ENCODE measurements at regions not wholly inside any gene's neighbourhood (a gene's known extent, or its start where the extent isn't known, plus 50 kb on each side); places are given as distances from the start of the nearest gene placed in this dataset.

GRCh38 chr11:45724153-45724552, 58.7 kb upstream of the CHST1 start:
- no peak for DNase-seq (ENCODE audit: low read depth)

GRCh38 chr11:45723397-45723796, 58.0 kb upstream of the CHST1 start:
- DNase-seq (ENCODE audit: low read depth): no peak

GRCh38 chr11:45722144-45722543, 56.7 kb upstream of the CHST1 start:
- DNase-seq (ENCODE audit: low read depth): no peak

- no peak for DNase-seq (ENCODE audit: low read depth)
These were observed 52.1 kb upstream of the CHST1 start for GRCh38 chr11:45717526-45717925.

- no peak for DNase-seq (ENCODE audit: low read depth)
These were observed 50.0 kb upstream of the CHST1 start for GRCh38 chr11:45715418-45715817.
